Heart left ventricle (tissue), 16 donors: ENCODE measurements at regions not wholly inside any gene's neighbourhood (a gene's known extent, or its start where the extent isn't known, plus 50 kb on each side); places are given as distances from the start of the nearest gene placed in this dataset.

Source experiments
- ATAC-seq, 4 donors: fragments of 200-7000 bp; cut with Tn5 transposase; one replicate each; pipeline ENCODE4 v1.9.1; 2020 to 2022; ENCODE audit warnings: moderate library complexity in 4 of 4, mild to moderate bottlenecking in 3 of 4, moderate number of reproducible peaks in 1 of 4
- DNase-seq, 5 donors: peaks; one replicate each; pipeline ENCODE4 v3.0.0-alpha.2; 2020
- H3K27ac ChIP-seq, 12 donors: fragments of 200-600 bp; sonication (generic) in 4 of 12; one replicate each; pipeline versions ENCODE4 v1.5.0 to v1.8.0; 2016 to 2022; ENCODE audit warnings: mild to moderate bottlenecking in 2 of 12
- H3K27me3 ChIP-seq, 9 donors: fragments of 200-600 bp; sonication (generic) in 2 of 9; one replicate each; pipeline versions ENCODE4 v1.5.1 to v1.8.0; 2016 to 2022; ENCODE audit warnings: mild to moderate bottlenecking in 3 of 9
- H3K36me3 ChIP-seq, 9 donors: fragments of 200-600 bp; sonication (generic) in 2 of 9; one replicate each; pipeline versions ENCODE4 v1.5.0 to v1.8.0; 2018 to 2022; ENCODE audit warnings: mild to moderate bottlenecking in 2 of 9
- H3K4me1 ChIP-seq, 12 donors: fragments of 200-600 bp; sonication (generic) in 4 of 12; one replicate each; pipeline versions ENCODE4 v1.5.0 to v1.8.0; 2016 to 2022; ENCODE audit warnings: mild to moderate bottlenecking in 3 of 12
- H3K4me3 ChIP-seq, 12 donors: fragments of 200-600 bp; sonication (generic) in 4 of 12; one replicate each; pipeline versions ENCODE4 v1.5.0 to v1.8.0; 2017 to 2022; ENCODE audit warnings: mild to moderate bottlenecking in 9 of 12, moderate library complexity in 4 of 12
- H3K9me3 ChIP-seq, 12 donors: fragments of 200-600 bp; sonication (generic) in 4 of 12; one replicate each; pipeline versions ENCODE4 v1.5.0 to v1.8.0; 2016 to 2022; ENCODE audit warnings: mild to moderate bottlenecking in 1 of 12
- POLR2A ChIP-seq, 2 donors: fragments of 450-650 bp; IDR thresholded peaks; one replicate each; pipeline ENCODE4 v1.6.1; 2017; ENCODE audit warnings: antibody characterized with exemption in 2 of 2, mild to moderate bottlenecking in 2 of 2, moderate library complexity in 2 of 2
- WGBS, 4 donors: extraction: QIAGEN DNeasy Blood & Tissue Kit in 2 of 4; methylation state at CpG; one replicate each; pipeline versions ENCODE4 v1.1.5 to v1.1.7; 2013 to 2018; 5-methylcytosine and 5-hydroxymethylcytosine counted together
- intact Hi-C, 10 donors: fragments of 100-400 bp; cut with DNase I; formaldehyde crosslinking; loops; one replicate each; pipeline versions ENCODE4 v1.11.1 to v1.14.2; 2022
- TF ChIP-seq, protein P1 (sequence below), 12 donors: fragments of 200-600 bp; sonication (generic) in 4 of 12; IDR thresholded peaks; one replicate each; pipeline versions ENCODE4 v1.5.0 to v1.8.0; 2018 to 2022; ENCODE audit warnings: antibody characterized with exemption in 12 of 12, mild to moderate bottlenecking in 5 of 12
- donor health status: ischemic (EF 13 %, LVEDD 7.1; RV severe dilation, severe dysfunction).
- donor health status: healthy with polysubstance abuse.
- donor health status: DM: no; HTN: yes; CAD: no.
- donor health status: DM: no; HTN: no; CAD: no.
- donor health status: ischemic (EF 25% LVEDD 6.9; RV normal size, moderate dysfunction).
- donor health status: ischemic (EF 25% LVEDD 5.7; RV mildly dilated, moderate dysfunction).
- donor health status: healthy.
- donor health status: DM: yes; HTN: yes; CAD: no.
- donor health status: ischemic (EF 35%, LVEDD 5.7; RV mildly dilated, moderate dysfunction).
- donor health status: nonischemic (EF 11% LVEDD 7.7; RV severe dilation, severe dysfunction).
- donor health status: DM: yes; HTN: yes; CAD: no.
- donor health status: PGD.
- donor health status: ischemic (EF 29% LVEDD 5.4; RV normal size, mild dysfunction).
- donor health status: nonischemic (EF 23%, LVEDD 6.1; RV moderate dilation, normal function).

DNA sequence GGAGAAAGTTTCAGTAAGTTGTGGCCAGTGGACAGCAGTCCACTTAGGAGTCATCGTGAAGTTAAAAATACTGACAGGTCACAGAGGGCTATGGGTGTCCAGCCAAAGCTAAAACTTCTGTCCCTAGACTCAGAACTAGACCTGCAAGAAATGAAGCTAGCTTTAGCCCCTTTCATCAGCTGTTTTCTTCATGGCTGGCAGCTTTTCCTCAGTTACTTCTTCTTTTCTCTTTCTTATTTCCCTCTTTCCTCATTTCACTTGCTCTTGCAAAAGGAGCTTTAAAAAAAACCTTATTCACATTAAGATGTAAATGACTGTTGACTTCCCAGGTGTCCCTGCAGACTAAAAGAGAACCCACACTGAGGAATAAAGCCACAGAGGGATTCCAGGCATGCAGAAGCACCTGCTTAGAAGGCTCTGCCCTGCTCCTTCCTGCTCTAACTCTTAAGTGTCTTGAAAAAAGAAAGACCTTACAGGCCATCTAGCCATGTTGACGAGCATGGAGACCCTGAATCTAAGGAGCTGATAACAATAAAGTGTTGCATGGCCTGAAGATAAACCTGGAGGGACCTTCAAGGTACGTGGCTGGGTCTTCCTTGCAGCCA lies 69.7 kb upstream of the CCND2 start:
- 62 to 69% (median 66%) methylated on average over 3 of the region's 3 CpGs for WGBS, 4 donors

GRCh38 chr12:4202918-4203317 lies 70.6 kb upstream of the CCND2 start:
- intact Hi-C loops, result loop anchor here in 1 of 10 donors (2.0 kb wide), 1 partner anchor 20 kb away; no protein-coding TSS in a partner anchor
- Histone ChIP-seq H3K36me3 (no peaks in the 10 kb centered on the region), H3K9me3 (no peaks in the 10 kb centered on the region), H3K4me1 (peaks cover 0 to 3% (median 0%) of the 10 kb centered on the region in 12 donors), H3K4me3 (no peak overlapping the region), H3K27me3 (peaks cover 0 to 33% (median 0%) of the 10 kb centered on the region in 9 donors), H3K27ac (no peak overlapping the region)
- no peak for TF ChIP-seq POLR2A (IDR thresholded peaks at IDR 0.05)
- TF ChIP-seq, protein P1, sequence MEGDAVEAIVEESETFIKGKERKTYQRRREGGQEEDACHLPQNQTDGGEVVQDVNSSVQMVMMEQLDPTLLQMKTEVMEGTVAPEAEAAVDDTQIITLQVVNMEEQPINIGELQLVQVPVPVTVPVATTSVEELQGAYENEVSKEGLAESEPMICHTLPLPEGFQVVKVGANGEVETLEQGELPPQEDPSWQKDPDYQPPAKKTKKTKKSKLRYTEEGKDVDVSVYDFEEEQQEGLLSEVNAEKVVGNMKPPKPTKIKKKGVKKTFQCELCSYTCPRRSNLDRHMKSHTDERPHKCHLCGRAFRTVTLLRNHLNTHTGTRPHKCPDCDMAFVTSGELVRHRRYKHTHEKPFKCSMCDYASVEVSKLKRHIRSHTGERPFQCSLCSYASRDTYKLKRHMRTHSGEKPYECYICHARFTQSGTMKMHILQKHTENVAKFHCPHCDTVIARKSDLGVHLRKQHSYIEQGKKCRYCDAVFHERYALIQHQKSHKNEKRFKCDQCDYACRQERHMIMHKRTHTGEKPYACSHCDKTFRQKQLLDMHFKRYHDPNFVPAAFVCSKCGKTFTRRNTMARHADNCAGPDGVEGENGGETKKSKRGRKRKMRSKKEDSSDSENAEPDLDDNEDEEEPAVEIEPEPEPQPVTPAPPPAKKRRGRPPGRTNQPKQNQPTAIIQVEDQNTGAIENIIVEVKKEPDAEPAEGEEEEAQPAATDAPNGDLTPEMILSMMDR (IDR thresholded peaks at IDR 0.05), result no peak
- 70 to 76% (median 74%) methylated on average over 5 of the region's 5 CpGs for WGBS, 4 donors
- ATAC-seq (no peak), DNase-seq (no peak)

More for the DNA sequence above, 69.7 kb upstream of the CCND2 start:
- H3K36me3 ChIP-seq, result no peaks in the 10 kb centered on the region
- no peak overlapping the region for H3K4me3 ChIP-seq
- H3K9me3 ChIP-seq, result no peaks in the 10 kb centered on the region
- DNase-seq, result no peak
- H3K27me3 ChIP-seq, result peaks cover 0 to 30% (median 0%) of the 10 kb centered on the region in 9 donors
- ATAC-seq, result no peak
- intact Hi-C loops, result loop anchor here in 1 of 10 donors (2.0 kb wide), 1 partner anchor 21 kb away; no protein-coding TSS in a partner anchor
- no peak overlapping the region for H3K27ac ChIP-seq
- peaks cover 0 to 3% (median 0%) of the 10 kb centered on the region in 12 donors for H3K4me1 ChIP-seq
- TF ChIP-seq, protein P1 (IDR thresholded peaks at IDR 0.05), result no peak
- TF ChIP-seq POLR2A (IDR thresholded peaks at IDR 0.05), result no peak

DNA sequence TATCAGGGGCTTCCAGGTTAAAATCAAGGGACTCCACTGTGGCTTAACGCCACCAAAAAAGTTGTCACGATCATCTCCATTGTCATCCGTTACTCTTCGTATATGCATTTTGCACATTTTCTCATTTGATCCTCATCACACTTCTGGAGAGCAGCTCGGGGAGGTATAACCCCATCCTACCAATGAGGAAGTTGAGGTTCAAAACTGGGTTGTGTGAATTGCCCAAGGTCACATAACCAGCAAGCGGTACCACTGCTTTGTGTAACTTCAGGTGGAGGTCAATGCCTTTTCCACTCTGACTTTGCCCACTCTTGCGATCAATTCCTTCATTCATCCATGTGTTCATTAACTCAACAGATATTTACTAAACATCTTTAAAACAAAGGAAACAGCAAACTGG lies 71.1 kb upstream of the CCND2 start:
- intact Hi-C loops, result loop anchor here in 1 of 10 donors (2.0 kb wide), 1 partner anchor 20 kb away; no protein-coding TSS in a partner anchor
- Histone ChIP-seq H3K27me3 (peaks cover 0 to 32% (median 0%) of the 10 kb centered on the region in 9 donors), H3K27ac (no peak overlapping the region), H3K4me3 (no peak overlapping the region), H3K36me3 (no peaks in the 10 kb centered on the region), H3K9me3 (no peaks in the 10 kb centered on the region), H3K4me1 (peaks cover 0 to 3% (median 0%) of the 10 kb centered on the region in 12 donors)
- no peak for TF ChIP-seq POLR2A (IDR thresholded peaks at IDR 0.05)
- TF ChIP-seq, protein P1 (IDR thresholded peaks at IDR 0.05), result no peak
- ATAC-seq (no peak), DNase-seq (no peak)
- WGBS, 4 donors, result 76 to 88% (median 77%) methylated on average over 7 of the region's 7 CpGs

GRCh38 chr12:4201333-4202100 lies 72.0 kb upstream of the CCND2 start:
- no peak overlapping the region for H3K27ac ChIP-seq
- H3K4me1 ChIP-seq, result peaks cover 0 to 3% (median 0%) of the 10 kb centered on the region in 12 donors
- no peak for TF ChIP-seq POLR2A (IDR thresholded peaks at IDR 0.05)
- TF ChIP-seq, protein P1 (IDR thresholded peaks at IDR 0.05), result no peak
- no peaks in the 10 kb centered on the region for H3K36me3 ChIP-seq
- intact Hi-C loops, result loop anchor here in 1 of 10 donors (2.0 kb wide), 1 partner anchor 19 kb away; no protein-coding TSS in a partner anchor
- no peak overlapping the region for H3K4me3 ChIP-seq
- 75 to 82% (median 77%) methylated on average over 13 of the region's 13 CpGs for WGBS, 4 donors
- peaks cover 0 to 32% (median 0%) of the 10 kb centered on the region in 9 donors for H3K27me3 ChIP-seq
- ATAC-seq (no peak), DNase-seq (no peak)
- no peaks in the 10 kb centered on the region for H3K9me3 ChIP-seq
